K562 (cell line): ENCODE measurements at regions not wholly inside any gene's neighbourhood (a gene's known extent, or its start where the extent isn't known, plus 50 kb on each side); places are given as distances from the start of the nearest gene placed in this dataset.

ENCODE experiments used
- ARID1B ChIP-seq: fragments of 450-650 bp; IDR thresholded peaks from 2 replicates; pipeline ENCODE4 v1.6.1; 2016; ENCODE audit warnings: antibody characterized with exemption, mild to moderate bottlenecking, inconsistent platforms
- BHLHE40 ChIP-seq: IDR thresholded peaks from 2 replicates; pipeline ENCODE4 v1.6.1; 2011; ENCODE audit warnings: low read length, improper control_type of control experiment
- CHD7 ChIP-seq: fragments of 200-600 bp; sonication (generic); IDR thresholded peaks from one replicate; pipeline ENCODE4 v1.6.1; 2012; ENCODE audit warnings: mild to moderate bottlenecking, low read depth, low read length, inconsistent platforms
- HBP1 ChIP-seq: fragments of 450-650 bp; formaldehyde crosslinking; IDR thresholded peaks from 2 replicates; pipeline ENCODE4 v1.4.0; 2022; ENCODE audit warnings: missing genetic modification characterization
- NEUROD1 ChIP-seq: fragments of 150-350 bp; IDR thresholded peaks from 2 replicates; pipeline ENCODE4 v1.6.1; 2014; ENCODE audit warnings: borderline replicate concordance, low read length, low read depth; ENCODE audit not compliant: partially characterized antibody
- TSHZ1 ChIP-seq: fragments of 250-450 bp; sonication (Bioruptor Pico); IDR thresholded peaks from 2 replicates; pipeline ENCODE4 v1.4.0; 2020; ENCODE audit warnings: mild to moderate bottlenecking, moderate library complexity
- ZNF592 ChIP-seq: fragments of 450-650 bp; IDR thresholded peaks from 2 replicates; pipeline ENCODE4 v1.6.1; 2017; ENCODE audit warnings: antibody characterized with exemption, mild to moderate bottlenecking

- TF ChIP-seq BHLHE40 (no peak), CHD7 (no peak), TSHZ1 (CRISPR knock-in tag) (no peak), NEUROD1 (no peak), ARID1B (peak; percentile 80), ZNF592 (peak; percentile 80), HBP1 (CRISPR knock-in tag) (no peak)
Measured at GRCh38 chr5:164360589-164360988, 855.2 kb downstream of the MAT2B start (continued).
